GM23248 (cell line): ENCODE measurements at regions not wholly inside any gene's neighbourhood (a gene's known extent, or its start where the extent isn't known, plus 50 kb on each side); places are given as distances from the start of the nearest gene placed in this dataset.

Source experiments
- DNase-seq: peaks from one replicate; pipeline ENCODE4 v3.0.0-alpha.2; 2015
- H2AFZ ChIP-seq: fragments of 200-600 bp; sonication (generic); 2 replicates; pipeline ENCODE4 v1.6.1; 2016; ENCODE audit warnings: antibody characterized with exemption
- H3F3A ChIP-seq: fragments of 200-600 bp; sonication (generic); 2 replicates; pipeline ENCODE4 v1.6.1; 2016; ENCODE audit warnings: mild to moderate bottlenecking, antibody characterized with exemption, mixed run types; ENCODE audit not compliant: insufficient read depth
- H3K27ac ChIP-seq: fragments of 200-600 bp; sonication (generic); 2 replicates; pipeline ENCODE4 v1.5.1; 2016; ENCODE audit warnings: mild to moderate bottlenecking
- H3K27me3 ChIP-seq: fragments of 200-600 bp; sonication (generic); replicated peaks from 2 replicates; pipeline ENCODE4 v1.6.1; 2016; ENCODE audit warnings: mild to moderate bottlenecking; ENCODE audit not compliant: insufficient read depth
- H3K36me3 ChIP-seq: fragments of 200-600 bp; sonication (generic); 2 replicates; pipeline ENCODE4 v1.6.1; 2016; ENCODE audit warnings: low read depth, mild to moderate bottlenecking
- H3K4me1 ChIP-seq: fragments of 200-600 bp; sonication (generic); 2 replicates; pipeline ENCODE4 v1.6.1; 2016; ENCODE audit warnings: mild to moderate bottlenecking; ENCODE audit not compliant: insufficient read depth
- H3K4me2 ChIP-seq: fragments of 200-600 bp; sonication (generic); one replicate; pipeline ENCODE4 v1.6.1; 2016; ENCODE audit warnings: mild to moderate bottlenecking; ENCODE audit not compliant: unreplicated experiment
- H3K4me3 ChIP-seq: fragments of 200-600 bp; sonication (generic); 2 replicates; pipeline ENCODE4 v1.5.1; 2016; ENCODE audit warnings: mild to moderate bottlenecking
- H3K79me2 ChIP-seq: fragments of 200-600 bp; sonication (generic); 2 replicates; pipeline ENCODE4 v1.6.1; 2016; ENCODE audit warnings: mild to moderate bottlenecking; ENCODE audit not compliant: insufficient read depth
- H3K9ac ChIP-seq: fragments of 200-600 bp; sonication (generic); 2 replicates; pipeline ENCODE4 v1.6.1; 2016; ENCODE audit warnings: mild to moderate bottlenecking
- H3K9me2 ChIP-seq: fragments of 200-600 bp; sonication (generic); 2 replicates; pipeline ENCODE4 v1.6.1; 2016; ENCODE audit warnings: mixed run types, mild to moderate bottlenecking, moderate library complexity; ENCODE audit not compliant: insufficient read depth
- H3K9me3 ChIP-seq: fragments of 200-600 bp; sonication (generic); one replicate; pipeline ENCODE4 v1.6.1; 2017; ENCODE audit warnings: low read depth
- H4K20me1 ChIP-seq: fragments of 200-600 bp; sonication (generic); 2 replicates; pipeline ENCODE4 v1.6.0; 2016; ENCODE audit not compliant: insufficient read depth
- EZH2 ChIP-seq: fragments of 200-600 bp; sonication (generic); IDR thresholded peaks from 2 replicates; pipeline ENCODE4 v1.6.1; 2018; ENCODE audit warnings: antibody characterized with exemption, mild to moderate bottlenecking; ENCODE audit not compliant: insufficient read depth, poor library complexity, severe bottlenecking
- EZH2phosphoT487 ChIP-seq: fragments of 200-600 bp; sonication (generic); IDR thresholded peaks from 2 replicates; pipeline ENCODE4 v1.6.1; 2018; ENCODE audit warnings: antibody characterized with exemption, moderate library complexity, mild to moderate bottlenecking, low read depth; ENCODE audit not compliant: insufficient read depth
- WGBS, 2 experiments: methylation state at CpG; one replicate each; pipeline ENCODE4 v1.1.6; 2015 to 2017; ENCODE audit warnings: low lambda C conversion rate in 2 of 2, low coverage in 1 of 2; ENCODE audit errors: missing lambda C conversion rate in 2 of 2; 5-methylcytosine and 5-hydroxymethylcytosine counted together
- in situ Hi-C: fragments of 300-500 bp; cut with MboI; formaldehyde crosslinking; loops from 2 replicates; pipeline ENCODE4 v1.15.0; 2020

DNA sequence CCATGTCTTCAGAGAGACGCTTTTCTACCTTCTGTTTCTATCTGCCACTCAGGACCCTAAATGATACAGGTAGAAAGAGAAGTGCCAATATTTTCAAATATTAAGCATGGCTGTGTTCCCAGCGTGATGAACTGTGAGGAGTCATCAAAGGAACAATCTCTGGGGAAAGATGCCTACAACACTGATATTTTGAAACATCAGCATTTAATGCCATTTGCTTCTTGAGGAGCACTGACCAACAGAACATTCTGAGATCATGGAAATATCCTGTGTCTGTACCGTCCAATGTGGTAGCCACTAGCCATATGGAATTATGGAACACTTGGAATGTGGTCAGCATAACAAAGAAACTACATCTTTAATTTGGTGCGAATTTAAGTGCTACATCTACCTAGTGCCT lies 117.9 kb upstream of the COL6A5 start:
- in situ Hi-C loops = loop anchor here (25.0 kb wide), 1 partner anchor 90 kb away; no protein-coding TSS in a partner anchor
- Histone ChIP-seq H3K27me3 (peaks cover 5% of the 10 kb centered on the region; the same call in 1 of the 2 replicates), H3K4me3 (no peak overlapping the region), H3K4me1 (no peaks in the 10 kb centered on the region), H3K9me2 (no peaks in the 10 kb centered on the region), H3K79me2 (no peaks in the 10 kb centered on the region), H3K36me3 (no peaks in the 10 kb centered on the region), H2AFZ (no peak overlapping the region), H3K27ac (no peak overlapping the region), H3F3A (no peaks in the 10 kb centered on the region), H3K4me2 (no peak overlapping the region), H3K9ac (no peak overlapping the region), H3K9me3 (no peaks in the 10 kb centered on the region), H4K20me1 (no peaks in the 10 kb centered on the region)
- no peak for TF ChIP-seq EZH2phosphoT487
- TF ChIP-seq EZH2 = no peak
- DNase-seq = no peak
- 50 to 54% methylated on average over 4 of the region's 4 CpGs for WGBS, 2 experiments

DNA sequence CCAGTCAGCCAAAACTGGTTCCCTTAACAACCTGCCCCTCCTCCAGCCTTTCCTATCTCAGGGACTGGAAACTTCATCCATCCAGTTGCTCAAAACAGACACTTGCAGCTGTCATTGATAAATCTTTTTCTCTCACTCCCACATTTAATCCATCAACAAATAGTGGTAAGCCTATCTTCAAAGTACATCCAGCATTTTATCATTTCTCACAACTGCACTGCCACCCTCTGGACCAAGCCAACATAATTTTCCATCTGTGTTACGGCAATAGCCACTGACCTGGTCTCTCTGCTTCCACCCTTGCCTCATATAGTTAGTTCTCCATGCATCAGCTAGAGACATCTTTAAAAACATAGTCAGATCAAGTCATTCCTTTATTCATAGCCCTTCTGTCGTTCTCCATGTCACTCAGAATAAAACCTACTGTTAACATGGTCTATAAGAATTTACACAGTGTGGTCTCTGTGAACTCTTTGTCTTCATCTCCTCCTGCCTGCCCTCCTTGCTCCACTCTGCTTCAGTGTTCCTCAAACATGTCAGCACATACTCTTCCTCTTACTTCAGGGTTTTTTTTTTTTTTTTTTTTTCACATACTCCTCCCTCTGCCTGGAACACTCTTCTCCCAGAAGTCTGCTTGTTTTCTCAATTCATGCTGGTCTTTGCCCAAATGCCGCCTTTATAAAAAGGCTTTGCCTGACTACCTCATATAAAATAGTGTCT lies 102.5 kb upstream of the COL6A5 start:
- H3K4me1 ChIP-seq = no peaks in the 10 kb centered on the region
- no peak overlapping the region for H3K4me3 ChIP-seq
- H3K27me3 ChIP-seq = peaks cover 9% of the 10 kb centered on the region
- DNase-seq = peak; percentile 20
- H3K9me2 ChIP-seq = no peaks in the 10 kb centered on the region
- 27 to 35% methylated on average over 3 of the region's 3 CpGs for whole genome bisulfite sequencing, 2 experiments
- no peaks in the 10 kb centered on the region for H3F3A ChIP-seq
- no peak for TF ChIP-seq EZH2
- TF ChIP-seq EZH2phosphoT487 = no peak
- in situ Hi-C loops = loop anchor here (25.0 kb wide), 1 partner anchor 106 kb away; no protein-coding TSS in a partner anchor
- H3K9me3 ChIP-seq = no peaks in the 10 kb centered on the region
- no peak overlapping the region for H3K9ac ChIP-seq
- H3K36me3 ChIP-seq = no peaks in the 10 kb centered on the region
- no peak overlapping the region for H3K4me2 ChIP-seq
- H2AFZ ChIP-seq = no peak overlapping the region
- no peak overlapping the region for H3K27ac ChIP-seq
- no peaks in the 10 kb centered on the region for H4K20me1 ChIP-seq
- H3K79me2 ChIP-seq = no peaks in the 10 kb centered on the region

DNA sequence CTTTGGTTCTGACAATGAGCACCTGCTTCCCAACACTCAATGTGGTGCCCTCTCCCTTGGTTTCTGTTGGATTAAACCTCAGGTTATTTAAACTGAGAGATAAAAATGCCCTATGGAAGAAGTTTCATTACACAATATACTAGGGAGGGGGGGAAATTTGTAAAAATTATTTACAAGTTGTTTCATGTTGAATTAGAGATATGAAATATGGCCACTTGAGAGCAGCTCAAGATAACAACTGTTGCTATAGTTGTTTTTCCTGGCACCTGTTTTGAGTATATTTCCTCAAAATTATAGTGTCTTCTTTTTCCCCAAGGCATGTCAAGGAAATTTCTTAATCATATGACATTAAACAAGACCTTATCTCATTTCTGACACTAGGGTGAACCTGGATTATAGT lies 101.7 kb upstream of the COL6A5 start:
- no peaks in the 10 kb centered on the region for H4K20me1 ChIP-seq
- in situ Hi-C loops = loop anchor here (25.0 kb wide), 1 partner anchor 107 kb away; no protein-coding TSS in a partner anchor
- peaks cover 9% of the 10 kb centered on the region for H3K27me3 ChIP-seq
- H3K79me2 ChIP-seq = no peaks in the 10 kb centered on the region
- H2AFZ ChIP-seq = no peak overlapping the region
- H3K36me3 ChIP-seq = no peaks in the 10 kb centered on the region
- H3K4me3 ChIP-seq = no peak overlapping the region
- TF ChIP-seq EZH2 = no peak
- no peak for TF ChIP-seq EZH2phosphoT487
- no peaks in the 10 kb centered on the region for H3K9me3 ChIP-seq
- no peak overlapping the region for H3K27ac ChIP-seq
- no peaks in the 10 kb centered on the region for H3F3A ChIP-seq
- H3K4me2 ChIP-seq = no peak overlapping the region
- no peak overlapping the region for H3K9ac ChIP-seq
- H3K9me2 ChIP-seq = no peaks in the 10 kb centered on the region
- no peak for DNase-seq
- no peaks in the 10 kb centered on the region for H3K4me1 ChIP-seq

DNA sequence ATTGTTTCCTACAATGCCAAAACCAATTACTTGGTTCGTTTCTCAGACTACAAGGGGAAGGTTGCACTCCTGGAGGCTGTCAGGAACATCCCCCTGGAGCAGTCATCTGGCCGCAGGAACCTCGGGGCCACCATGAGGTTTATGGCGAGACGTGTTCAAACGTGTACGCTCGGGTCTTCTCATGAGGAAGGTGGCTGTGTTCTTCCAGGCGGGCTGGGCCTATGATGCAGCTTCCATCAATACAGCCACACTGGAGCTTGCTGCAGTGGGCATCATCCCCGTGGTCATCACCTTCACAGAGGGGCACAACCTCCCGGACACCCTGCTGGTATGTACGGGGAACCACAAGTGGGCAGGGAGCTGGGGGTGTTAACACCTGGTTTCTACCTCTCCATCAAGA lies 94.5 kb upstream of the COL6A5 start:
- Histone ChIP-seq H3K36me3 (no peaks in the 10 kb centered on the region), H3K4me1 (no peaks in the 10 kb centered on the region), H3K27me3 (peaks cover 2% of the 10 kb centered on the region; the same call in 1 of the 2 replicates), H3K9me3 (no peaks in the 10 kb centered on the region), H3K9me2 (no peaks in the 10 kb centered on the region), H3K9ac (no peak overlapping the region), H3K79me2 (no peaks in the 10 kb centered on the region), H2AFZ (no peak overlapping the region), H4K20me1 (no peaks in the 10 kb centered on the region), H3F3A (no peaks in the 10 kb centered on the region), H3K4me2 (no peak overlapping the region), H3K4me3 (no peak overlapping the region), H3K27ac (no peak overlapping the region)
- TF ChIP-seq EZH2 (no peak), EZH2phosphoT487 (no peak)
- in situ Hi-C loops = no loop called here
- DNase-seq = no peak
- WGBS, 2 experiments = 65 to 67% methylated on average over 12 of the region's 12 CpGs

DNA sequence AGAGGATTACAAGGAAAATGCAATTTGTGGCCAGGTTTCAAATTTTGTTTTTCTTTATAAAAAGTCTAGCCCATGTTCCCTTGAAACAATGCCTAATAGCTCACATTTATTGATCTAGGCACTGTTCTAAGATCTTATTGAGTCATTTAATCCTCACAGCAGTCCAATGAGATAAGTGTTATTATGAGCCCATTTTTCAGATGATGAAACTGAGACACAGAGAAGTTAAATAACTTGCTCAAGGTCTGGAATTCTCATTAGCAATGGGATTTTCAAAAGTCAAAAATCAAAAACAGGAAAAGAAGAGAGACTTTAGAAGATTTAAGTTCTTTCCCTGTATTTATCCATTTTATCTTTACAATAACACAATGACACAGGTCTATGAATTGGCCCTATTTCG lies 90.0 kb upstream of the COL6A5 start:
- in situ Hi-C loops = no loop called here
- Histone ChIP-seq H3K27me3 (peaks cover 6% of the 10 kb centered on the region; the same call in 1 of the 2 replicates), H3K4me2 (no peak overlapping the region), H3K9me3 (no peaks in the 10 kb centered on the region), H3K79me2 (no peaks in the 10 kb centered on the region), H3K27ac (no peak overlapping the region), H4K20me1 (no peaks in the 10 kb centered on the region), H3K9me2 (no peaks in the 10 kb centered on the region), H3K36me3 (no peaks in the 10 kb centered on the region), H3K4me1 (peaks cover 9% of the 10 kb centered on the region; the same call in 1 of the 2 replicates), H3F3A (peaks cover 21% of the 10 kb centered on the region; the same call in 1 of the 2 replicates), H3K9ac (no peak overlapping the region), H2AFZ (no peak overlapping the region), H3K4me3 (no peak overlapping the region)
- DNase-seq = no peak
- no peak for TF ChIP-seq EZH2
- TF ChIP-seq EZH2phosphoT487 = no peak
- WGBS, 2 experiments = 65 to 67% methylated on average over 1 of the region's 1 CpG
